ENCODE measurements at regions not wholly inside any gene's neighbourhood (a gene's known extent, or its start where the extent isn't known, plus 50 kb on each side); places are given as distances from the start of the nearest gene placed in this dataset.

DNA sequence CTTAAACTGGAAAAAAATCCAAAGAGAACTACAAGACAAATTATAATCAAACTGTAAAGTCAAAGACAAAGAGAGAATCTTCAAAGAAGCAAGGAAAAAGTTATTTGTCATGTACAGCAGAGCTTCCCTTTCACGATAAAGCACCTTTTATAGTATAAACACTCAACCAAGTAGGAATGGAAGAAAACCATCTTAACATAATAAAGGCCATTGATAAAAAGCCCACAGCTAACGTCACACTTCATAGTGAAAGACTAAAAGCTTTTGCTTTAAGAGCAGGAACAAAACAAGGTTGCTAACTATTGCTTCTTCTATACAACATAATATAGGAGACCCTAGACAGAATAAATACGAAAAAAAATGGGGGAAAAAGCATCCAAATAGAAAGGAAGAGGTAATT is 595.7 kb upstream of the POU3F4 start:
- Histone ChIP-seq H3K9me3 (ENCODE audit: control insufficient read depth in 2 of 2, insufficient read depth in 1 of 2, low read length in 1 of 2) (no peaks in the 10 kb centered on the region), H3K36me3 (ENCODE audit: control insufficient read depth in 2 of 2, insufficient read depth in 2 of 2, low read length in 1 of 2) (no peaks in the 10 kb centered on the region), H3K27me3 (ENCODE audit: control insufficient read depth in 2 of 2, insufficient read depth in 1 of 2, low read length in 1 of 2) (no peaks in the 10 kb centered on the region), H3K4me3 (ENCODE audit: low read length in 2 of 2) (no peak overlapping the region), H3K4me1 (ENCODE audit: control insufficient read depth in 2 of 2, insufficient read depth in 2 of 2, low read length in 2 of 2) (no peaks in the 10 kb centered on the region), H3K27ac (ENCODE audit: low read depth in 1 of 2, low read length in 1 of 2) (no peak overlapping the region)
- WGBS: 49% methylated on average over 3 of the region's 3 CpGs
- no peak for DNase-seq (ENCODE audit: low read depth in 6 of 9, low spot score in 9 of 9)

DNA sequence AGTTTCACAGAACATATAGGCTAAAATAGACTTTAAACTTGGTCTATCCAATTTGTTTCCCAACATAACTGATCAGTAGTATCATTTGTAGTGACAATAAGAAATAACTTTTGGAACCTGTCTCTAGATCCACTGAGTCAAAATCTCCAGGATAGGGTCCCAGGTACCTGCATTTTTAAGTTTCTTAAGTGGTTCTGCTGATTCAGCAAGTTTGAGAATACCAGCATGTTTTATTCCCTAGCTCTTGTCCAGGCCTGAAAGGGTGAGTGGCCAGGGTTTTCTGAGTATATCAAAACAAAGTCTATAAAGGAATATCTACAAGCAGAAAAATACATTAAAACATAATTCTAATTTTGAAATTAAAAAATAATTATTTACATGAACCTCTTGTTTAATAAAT is 573.1 kb upstream of the POU3F4 start:
- Histone ChIP-seq H3K4me1 (ENCODE audit: control insufficient read depth in 2 of 2, insufficient read depth in 2 of 2, low read length in 2 of 2) (no peaks in the 10 kb centered on the region), H3K27me3 (ENCODE audit: control insufficient read depth in 2 of 2, insufficient read depth in 1 of 2, low read length in 1 of 2) (no peaks in the 10 kb centered on the region), H3K27ac (ENCODE audit: low read depth in 1 of 2, low read length in 1 of 2) (no peak overlapping the region), H3K4me3 (ENCODE audit: low read length in 2 of 2) (no peak overlapping the region), H3K36me3 (ENCODE audit: control insufficient read depth in 2 of 2, insufficient read depth in 2 of 2, low read length in 1 of 2) (no peaks in the 10 kb centered on the region), H3K9me3 (ENCODE audit: control insufficient read depth in 2 of 2, insufficient read depth in 1 of 2, low read length in 1 of 2) (peaks cover 0 to 14% of the 10 kb centered on the region in 2 donors)
- DNase-seq (ENCODE audit: low read depth in 6 of 9, low spot score in 9 of 9): no peak

- Histone ChIP-seq H3K4me1 (ENCODE audit: control insufficient read depth in 2 of 2, insufficient read depth in 2 of 2, low read length in 2 of 2) (no peaks in the 10 kb centered on the region), H3K9me3 (ENCODE audit: control insufficient read depth in 2 of 2, insufficient read depth in 1 of 2, low read length in 1 of 2) (no peaks in the 10 kb centered on the region), H3K27ac (ENCODE audit: low read depth in 1 of 2, low read length in 1 of 2) (no peak overlapping the region), H3K36me3 (ENCODE audit: control insufficient read depth in 2 of 2, insufficient read depth in 2 of 2, low read length in 1 of 2) (no peaks in the 10 kb centered on the region), H3K4me3 (ENCODE audit: low read length in 2 of 2) (no peak overlapping the region), H3K27me3 (ENCODE audit: control insufficient read depth in 2 of 2, insufficient read depth in 1 of 2, low read length in 1 of 2) (no peaks in the 10 kb centered on the region)
- DNase-seq (ENCODE audit: low read depth in 6 of 9, low spot score in 9 of 9): no peak
- WGBS: 81% methylated on average over 3 of the region's 3 CpGs
These were observed 562.8 kb upstream of the POU3F4 start for GRCh38 chrX:82945332-82945731.

- peak in 1 of 9 donors; percentile 10 for DNase-seq (ENCODE audit: low read depth in 6 of 9, low spot score in 9 of 9)
- H3K27ac ChIP-seq (ENCODE audit: low read depth in 1 of 2, low read length in 1 of 2): no peak overlapping the region
- no peaks in the 10 kb centered on the region for H3K4me1 ChIP-seq (ENCODE audit: control insufficient read depth in 2 of 2, insufficient read depth in 2 of 2, low read length in 2 of 2)
- 30% methylated on average over 3 of the region's 3 CpGs for WGBS
- no peaks in the 10 kb centered on the region for H3K36me3 ChIP-seq (ENCODE audit: control insufficient read depth in 2 of 2, insufficient read depth in 2 of 2, low read length in 1 of 2)
- H3K27me3 ChIP-seq (ENCODE audit: control insufficient read depth in 2 of 2, insufficient read depth in 1 of 2, low read length in 1 of 2): no peaks in the 10 kb centered on the region
- H3K4me3 ChIP-seq (ENCODE audit: low read length in 2 of 2): no peak overlapping the region
- no peaks in the 10 kb centered on the region for H3K9me3 ChIP-seq (ENCODE audit: control insufficient read depth in 2 of 2, insufficient read depth in 1 of 2, low read length in 1 of 2)
These were observed 547.0 kb upstream of the POU3F4 start for GRCh38 chrX:82961129-82961528.

DNA sequence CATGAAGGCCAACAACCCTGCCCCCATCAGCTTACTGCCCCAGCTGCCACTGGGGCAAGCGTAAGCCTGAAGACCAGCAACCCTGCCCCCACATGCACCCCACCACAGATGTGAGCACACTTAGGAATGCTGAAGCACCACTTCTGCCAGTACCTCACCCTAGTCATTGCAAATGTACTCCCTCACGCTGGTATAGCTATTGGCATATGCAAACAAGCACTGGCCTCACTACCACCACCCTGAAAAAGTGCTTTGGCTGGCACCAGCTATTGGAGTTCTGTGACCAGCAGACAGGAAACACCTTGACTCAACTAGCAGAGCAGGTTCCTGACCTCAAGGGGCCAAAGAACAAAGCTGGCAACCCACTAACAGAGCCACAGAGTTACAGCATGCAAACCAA is 534.4 kb upstream of the POU3F4 start:
- Histone ChIP-seq H3K36me3 (ENCODE audit: control insufficient read depth in 2 of 2, insufficient read depth in 2 of 2, low read length in 1 of 2) (no peaks in the 10 kb centered on the region), H3K27me3 (ENCODE audit: control insufficient read depth in 2 of 2, insufficient read depth in 1 of 2, low read length in 1 of 2) (no peaks in the 10 kb centered on the region), H3K4me3 (ENCODE audit: low read length in 2 of 2) (no peak overlapping the region), H3K4me1 (ENCODE audit: control insufficient read depth in 2 of 2, insufficient read depth in 2 of 2, low read length in 2 of 2) (no peaks in the 10 kb centered on the region), H3K9me3 (ENCODE audit: control insufficient read depth in 2 of 2, insufficient read depth in 1 of 2, low read length in 1 of 2) (peaks cover 0 to 3% of the 10 kb centered on the region in 2 donors), H3K27ac (ENCODE audit: low read depth in 1 of 2, low read length in 1 of 2) (no peak overlapping the region)
- 21% methylated on average over 2 of the region's 2 CpGs for WGBS
- DNase-seq (ENCODE audit: low read depth in 6 of 9, low spot score in 9 of 9): peak in 1 of 9 donors; percentile 7

GRCh38 chrX:82998163-82998562 is 509.9 kb upstream of the POU3F4 start:
- Histone ChIP-seq H3K27ac (ENCODE audit: low read depth in 1 of 2, low read length in 1 of 2) (no peak overlapping the region), H3K27me3 (ENCODE audit: control insufficient read depth in 2 of 2, insufficient read depth in 1 of 2, low read length in 1 of 2) (no peaks in the 10 kb centered on the region), H3K4me3 (ENCODE audit: low read length in 2 of 2) (no peak overlapping the region), H3K9me3 (ENCODE audit: control insufficient read depth in 2 of 2, insufficient read depth in 1 of 2, low read length in 1 of 2) (no peaks in the 10 kb centered on the region), H3K36me3 (ENCODE audit: control insufficient read depth in 2 of 2, insufficient read depth in 2 of 2, low read length in 1 of 2) (no peaks in the 10 kb centered on the region), H3K4me1 (ENCODE audit: control insufficient read depth in 2 of 2, insufficient read depth in 2 of 2, low read length in 2 of 2) (no peaks in the 10 kb centered on the region)
- no peak for DNase-seq (ENCODE audit: low read depth in 6 of 9, low spot score in 9 of 9)
- 91% methylated on average over 1 of the region's 1 CpG for WGBS

DNA sequence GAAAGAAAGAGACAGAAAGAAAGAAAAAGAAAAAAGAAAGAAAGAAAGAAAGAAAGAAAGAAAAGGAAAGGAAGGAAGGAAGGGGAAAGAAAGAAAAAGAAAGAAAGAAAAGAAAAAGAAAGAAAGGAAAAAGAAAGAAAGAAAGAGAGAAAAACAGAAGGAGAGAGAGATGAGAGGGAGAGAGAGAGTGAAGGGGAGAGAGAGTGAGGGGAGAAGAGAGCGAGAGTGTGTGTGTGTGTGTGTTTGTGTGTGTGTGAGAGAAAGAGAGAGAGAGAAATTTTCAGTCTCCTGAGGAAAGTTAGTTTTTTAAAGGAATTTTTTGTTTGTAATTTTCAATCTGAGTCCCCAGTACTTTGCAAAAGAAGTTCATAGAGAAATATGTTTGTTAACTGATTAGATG is 504.1 kb upstream of the POU3F4 start:
- no peak for DNase-seq (ENCODE audit: low read depth in 6 of 9, low spot score in 9 of 9)
- Histone ChIP-seq H3K4me1 (ENCODE audit: control insufficient read depth in 2 of 2, insufficient read depth in 2 of 2, low read length in 2 of 2) (no peaks in the 10 kb centered on the region), H3K36me3 (ENCODE audit: control insufficient read depth in 2 of 2, insufficient read depth in 2 of 2, low read length in 1 of 2) (no peaks in the 10 kb centered on the region), H3K9me3 (ENCODE audit: control insufficient read depth in 2 of 2, insufficient read depth in 1 of 2, low read length in 1 of 2) (no peaks in the 10 kb centered on the region), H3K27me3 (ENCODE audit: control insufficient read depth in 2 of 2, insufficient read depth in 1 of 2, low read length in 1 of 2) (no peaks in the 10 kb centered on the region), H3K27ac (ENCODE audit: low read depth in 1 of 2, low read length in 1 of 2) (no peak overlapping the region), H3K4me3 (ENCODE audit: low read length in 2 of 2) (no peak overlapping the region)
- WGBS: 87% methylated on average over 1 of the region's 1 CpG

DNA sequence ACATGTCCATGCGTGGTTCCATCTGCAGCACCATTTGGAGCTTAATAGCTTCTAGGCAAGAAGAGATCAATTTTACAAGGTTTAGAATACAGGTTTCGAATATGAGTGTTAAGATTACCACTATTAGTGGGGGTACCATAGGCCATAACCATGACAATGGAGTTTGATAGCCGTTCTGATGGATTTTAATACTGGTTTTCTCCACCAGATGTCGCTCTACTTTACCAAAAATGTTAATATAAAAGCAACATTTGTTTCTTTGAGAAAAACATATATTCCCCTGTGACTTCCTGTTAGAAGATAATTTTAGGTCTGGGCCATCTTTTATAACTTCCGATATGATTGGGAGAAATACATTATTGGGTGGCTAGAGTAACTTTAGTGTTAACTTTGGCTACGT is 499.7 kb upstream of the POU3F4 start:
- Histone ChIP-seq H3K4me1 (ENCODE audit: control insufficient read depth in 2 of 2, insufficient read depth in 2 of 2, low read length in 2 of 2) (no peaks in the 10 kb centered on the region), H3K27me3 (ENCODE audit: control insufficient read depth in 2 of 2, insufficient read depth in 1 of 2, low read length in 1 of 2) (no peaks in the 10 kb centered on the region), H3K36me3 (ENCODE audit: control insufficient read depth in 2 of 2, insufficient read depth in 2 of 2, low read length in 1 of 2) (no peaks in the 10 kb centered on the region), H3K4me3 (ENCODE audit: low read length in 2 of 2) (no peak overlapping the region), H3K9me3 (ENCODE audit: control insufficient read depth in 2 of 2, insufficient read depth in 1 of 2, low read length in 1 of 2) (no peaks in the 10 kb centered on the region), H3K27ac (ENCODE audit: low read depth in 1 of 2, low read length in 1 of 2) (no peak overlapping the region)
- 72% methylated on average over 6 of the region's 6 CpGs for WGBS
- peak in 1 of 9 donors; percentile 3 for DNase-seq (ENCODE audit: low read depth in 6 of 9, low spot score in 9 of 9)

DNA sequence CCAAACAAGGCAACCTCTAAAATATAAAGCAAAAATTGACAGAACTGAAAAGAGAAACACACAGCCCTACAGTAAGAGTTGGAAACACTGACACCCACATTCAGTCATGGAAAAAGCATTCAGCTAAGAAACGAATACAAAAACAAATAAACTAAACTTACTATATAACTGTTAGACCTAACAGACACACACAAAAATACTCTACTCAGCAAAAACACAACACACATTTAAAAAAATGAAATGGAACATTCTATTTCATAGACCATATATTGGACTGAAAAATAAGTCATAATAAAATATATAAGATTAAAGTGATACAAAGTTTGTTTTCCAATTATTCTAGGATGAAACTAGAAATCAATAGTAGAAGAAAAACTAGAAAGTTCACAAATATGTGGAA is 488.8 kb upstream of the POU3F4 start:
- 83% methylated on average over 1 of the region's 1 CpG for WGBS
- Histone ChIP-seq H3K9me3 (ENCODE audit: control insufficient read depth in 2 of 2, insufficient read depth in 1 of 2, low read length in 1 of 2) (no peaks in the 10 kb centered on the region), H3K36me3 (ENCODE audit: control insufficient read depth in 2 of 2, insufficient read depth in 2 of 2, low read length in 1 of 2) (no peaks in the 10 kb centered on the region), H3K4me1 (ENCODE audit: control insufficient read depth in 2 of 2, insufficient read depth in 2 of 2, low read length in 2 of 2) (no peaks in the 10 kb centered on the region), H3K27ac (ENCODE audit: low read depth in 1 of 2, low read length in 1 of 2) (no peak overlapping the region), H3K4me3 (ENCODE audit: low read length in 2 of 2) (no peak overlapping the region), H3K27me3 (ENCODE audit: control insufficient read depth in 2 of 2, insufficient read depth in 1 of 2, low read length in 1 of 2) (no peaks in the 10 kb centered on the region)
- DNase-seq (ENCODE audit: low read depth in 6 of 9, low spot score in 9 of 9): no peak

DNA sequence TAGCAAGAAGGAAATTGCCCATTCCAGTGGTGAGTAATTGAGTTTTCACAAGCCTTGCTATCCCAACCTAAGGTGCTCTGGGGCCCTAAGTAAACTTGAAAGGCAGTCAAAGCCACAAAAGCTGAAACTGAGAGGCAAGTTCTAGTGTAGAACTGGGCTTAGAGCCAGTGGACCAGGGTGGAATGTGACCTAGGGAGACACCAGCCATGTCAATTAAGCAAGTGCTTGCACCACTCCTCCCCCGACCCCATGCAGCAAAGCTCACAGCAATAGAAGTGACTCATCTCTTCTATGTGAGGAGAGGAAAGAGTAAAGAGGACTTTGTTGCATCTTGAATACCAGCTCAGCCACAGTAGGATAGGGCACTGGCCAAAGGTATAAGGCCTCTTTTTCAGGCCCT is 486.1 kb upstream of the POU3F4 start:
- 88% methylated on average over 1 of the region's 1 CpG for WGBS
- no peaks in the 10 kb centered on the region for H3K27me3 ChIP-seq (ENCODE audit: control insufficient read depth in 2 of 2, insufficient read depth in 1 of 2, low read length in 1 of 2)
- no peaks in the 10 kb centered on the region for H3K36me3 ChIP-seq (ENCODE audit: control insufficient read depth in 2 of 2, insufficient read depth in 2 of 2, low read length in 1 of 2)
- no peak overlapping the region for H3K27ac ChIP-seq (ENCODE audit: low read depth in 1 of 2, low read length in 1 of 2)
- no peaks in the 10 kb centered on the region for H3K9me3 ChIP-seq (ENCODE audit: control insufficient read depth in 2 of 2, insufficient read depth in 1 of 2, low read length in 1 of 2)
- no peak overlapping the region for H3K4me3 ChIP-seq (ENCODE audit: low read length in 2 of 2)
- H3K4me1 ChIP-seq (ENCODE audit: control insufficient read depth in 2 of 2, insufficient read depth in 2 of 2, low read length in 2 of 2): no peaks in the 10 kb centered on the region
- no peak for DNase-seq (ENCODE audit: low read depth in 6 of 9, low spot score in 9 of 9)

Measured in thymus (tissue), 11 donors.